Stimulated activated CD8-positive, alpha-beta memory T cell treated with anti-CD3 and anti-CD28 coated beads, Interleukin-7, amount 100 ng/mL, for 24 hours (primary cell): ENCODE measurements at regions not wholly inside any gene's neighbourhood (a gene's known extent, or its start where the extent isn't known, plus 50 kb on each side); places are given as distances from the start of the nearest gene placed in this dataset.

Experiments
- DNase-seq: peaks from one replicate; pipeline ENCODE4 v3.0.0-alpha.2; 2020; ENCODE audit warnings: low read depth

- DNase-seq: no peak
Measured at GRCh38 chr2:240209493-240209892, 69.0 kb upstream of the OTOS start.

GRCh38 chr2:240210198-240210965 lies 69.9 kb upstream of the OTOS start:
- DNase-seq: no peak

GRCh38 chr2:240211096-240211495 lies 70.6 kb upstream of the OTOS start:
- no peak for DNase-seq

- DNase-seq: no peak
Measured at GRCh38 chr2:240211598-240212424, 71.4 kb upstream of the OTOS start.

- DNase-seq: no peak
Measured at GRCh38 chr2:240212425-240213225, 72.2 kb upstream of the OTOS start.

GRCh38 chr2:240213226-240213475 lies 72.7 kb upstream of the OTOS start:
- no peak for DNase-seq

GRCh38 chr2:240213476-240214421 lies 73.3 kb upstream of the OTOS start:
- DNase-seq: no peak

GRCh38 chr2:240214790-240215675 lies 74.6 kb upstream of the OTOS start:
- no peak for DNase-seq

- DNase-seq: no peak
Measured at GRCh38 chr2:240215676-240216051, 75.2 kb upstream of the OTOS start.

GRCh38 chr2:240216167-240216566 lies 75.7 kb upstream of the OTOS start:
- DNase-seq: no peak

- no peak for DNase-seq
Measured at GRCh38 chr2:240217431-240218301, 77.2 kb upstream of the OTOS start.

- no peak for DNase-seq
Measured at GRCh38 chr2:240219208-240219890, 78.9 kb upstream of the OTOS start.

- no peak for DNase-seq
Measured at GRCh38 chr2:240220371-240220770, 79.9 kb upstream of the OTOS start.

GRCh38 chr2:240223631-240224030 lies 83.2 kb upstream of the OTOS start:
- no peak for DNase-seq

GRCh38 chr2:240224676-240225075 lies 84.2 kb upstream of the OTOS start:
- no peak for DNase-seq

- DNase-seq: no peak
Measured at GRCh38 chr2:240225131-240225530, 84.7 kb upstream of the OTOS start.

- DNase-seq: no peak
Measured at GRCh38 chr2:240225660-240226475, 85.4 kb upstream of the OTOS start.
